GM23338 (cell line): ENCODE measurements at regions not wholly inside any gene's neighbourhood (a gene's known extent, or its start where the extent isn't known, plus 50 kb on each side); places are given as distances from the start of the nearest gene placed in this dataset.

Experiments used
- ATAC-seq: fragments of 200-7000 bp; cut with Tn5 transposase; 3 replicates; pipeline ENCODE4 v1.9.1; 2020
- DNase-seq: peaks from one replicate; pipeline ENCODE4 v3.0.0-alpha.2; 2015; ENCODE audit warnings: low spot score
- H2AFZ ChIP-seq: fragments of 200-600 bp; sonication (generic); 2 replicates; pipeline ENCODE4 v1.8.0; 2016; ENCODE audit warnings: antibody characterized with exemption, mild to moderate bottlenecking, moderate library complexity
- H3F3A ChIP-seq: fragments of 200-600 bp; sonication (generic); replicated peaks from 2 replicates; pipeline ENCODE4 v1.8.0; 2017; ENCODE audit warnings: antibody characterized with exemption, mixed run types, low read depth
- H3K27ac ChIP-seq: fragments of 200-600 bp; sonication (generic); 2 replicates; pipeline ENCODE4 v1.6.1; 2016; ENCODE audit warnings: low read depth
- H3K27me3 ChIP-seq: fragments of 200-600 bp; sonication (generic); 2 replicates; pipeline ENCODE4 v1.8.0; 2016; ENCODE audit warnings: mild to moderate bottlenecking, mixed run types, moderate library complexity; ENCODE audit not compliant: insufficient read depth
- H3K36me3 ChIP-seq: fragments of 200-600 bp; sonication (generic); 2 replicates; pipeline ENCODE4 v1.8.0; 2016; ENCODE audit warnings: mild to moderate bottlenecking; ENCODE audit not compliant: insufficient read depth
- H3K4me1 ChIP-seq: fragments of 200-600 bp; sonication (generic); 2 replicates; pipeline ENCODE4 v1.8.0; 2016; ENCODE audit warnings: mild to moderate bottlenecking, moderate library complexity; ENCODE audit not compliant: insufficient read depth
- H3K4me2 ChIP-seq: fragments of 200-600 bp; sonication (generic); 2 replicates; pipeline ENCODE4 v1.7.1; 2017; ENCODE audit warnings: mixed run types
- H3K4me3 ChIP-seq: fragments of 200-600 bp; sonication (generic); 2 replicates; pipeline ENCODE4 v1.6.1; 2016; ENCODE audit warnings: mixed run types
- H3K79me2 ChIP-seq: fragments of 200-600 bp; sonication (generic); replicated peaks from 2 replicates; pipeline ENCODE4 v1.8.0; 2017; ENCODE audit warnings: mild to moderate bottlenecking; ENCODE audit not compliant: insufficient read depth
- H3K9me2 ChIP-seq: fragments of 200-600 bp; sonication (generic); 2 replicates; pipeline ENCODE4 v1.8.0; 2017; ENCODE audit not compliant: insufficient read depth
- H4K20me1 ChIP-seq: fragments of 200-600 bp; sonication (generic); replicated peaks from 2 replicates; pipeline ENCODE4 v1.8.0; 2017; ENCODE audit warnings: mild to moderate bottlenecking; ENCODE audit not compliant: insufficient read depth
- H3K27ac Mint-ChIP-seq: 2 replicates; pipeline ENCODE4 v1.8.0; 2020; ENCODE audit warnings: inconsistent platforms, mild to moderate bottlenecking, moderate library complexity, mixed read lengths
- H3K27me3 Mint-ChIP-seq: 3 replicates; pipeline ENCODE4 v1.8.0; 2022; ENCODE audit warnings: low read depth, mild to moderate bottlenecking, moderate library complexity, mixed read lengths, inconsistent platforms; ENCODE audit not compliant: insufficient read depth, poor library complexity
- H3K36me3 Mint-ChIP-seq: 3 replicates; pipeline ENCODE4 v1.8.0; 2021; ENCODE audit warnings: low read depth, mild to moderate bottlenecking, inconsistent platforms, moderate library complexity, mixed read lengths
- H3K4me1 Mint-ChIP-seq: 3 replicates; pipeline ENCODE4 v1.8.0; 2020; ENCODE audit warnings: mild to moderate bottlenecking, inconsistent platforms, mixed read lengths
- H3K4me3 Mint-ChIP-seq: 3 replicates; pipeline ENCODE4 v1.8.0; 2021; ENCODE audit warnings: moderate library complexity, mild to moderate bottlenecking, inconsistent platforms, mixed read lengths
- H3K9me3 Mint-ChIP-seq: 3 replicates; pipeline ENCODE4 v1.8.0; 2020; ENCODE audit warnings: moderate library complexity, mild to moderate bottlenecking, inconsistent platforms, mixed read lengths
- CREB1 ChIP-seq: fragments of 250-450 bp; sonication (Bioruptor Pico); IDR thresholded peaks from 2 replicates; pipeline ENCODE4 v1.5.0; 2020; ENCODE audit warnings: low read depth, mild to moderate bottlenecking, moderate library complexity
- EZH2 ChIP-seq: fragments of 200-600 bp; sonication (generic); IDR thresholded peaks from one replicate; pipeline ENCODE4 v1.8.0; 2017; ENCODE audit warnings: antibody characterized with exemption, mild to moderate bottlenecking, low read depth; ENCODE audit not compliant: unreplicated experiment
- EZH2phosphoT487 ChIP-seq: fragments of 200-600 bp; sonication (generic); IDR thresholded peaks from one replicate; pipeline ENCODE4 v1.8.1; 2018; ENCODE audit warnings: antibody characterized with exemption; ENCODE audit not compliant: unreplicated experiment
- JUNB ChIP-seq: IDR thresholded peaks from one replicate; pipeline ENCODE4 v1.6.1; 2016; ENCODE audit warnings: antibody characterized with exemption; ENCODE audit not compliant: unreplicated experiment
- NANOG ChIP-seq: IDR thresholded peaks from 2 replicates; pipeline ENCODE4 v1.6.1; 2016; ENCODE audit warnings: antibody characterized with exemption, borderline replicate concordance
- POLR2AphosphoS5 ChIP-seq: IDR thresholded peaks from 2 replicates; pipeline ENCODE4 v1.6.1; 2016; ENCODE audit warnings: antibody characterized with exemption, low read depth
- STAT1 ChIP-seq: IDR thresholded peaks from one replicate; pipeline ENCODE4 v1.6.1; 2016; ENCODE audit warnings: antibody characterized with exemption; ENCODE audit not compliant: unreplicated experiment
- ZNF114 ChIP-seq: fragments of 250-450 bp; sonication (Bioruptor Pico); IDR thresholded peaks from 2 replicates; pipeline ENCODE4 v1.5.0; 2020; ENCODE audit warnings: mild to moderate bottlenecking, moderate library complexity
- ZNF331 ChIP-seq: fragments of 250-450 bp; sonication (Bioruptor Pico); IDR thresholded peaks from 2 replicates; pipeline ENCODE4 v1.5.0; 2020; ENCODE audit warnings: low read depth, mild to moderate bottlenecking, moderate library complexity
- TF ChIP-seq, protein P1 (sequence below): IDR thresholded peaks from one replicate; pipeline ENCODE4 v1.6.1; 2018; ENCODE audit warnings: antibody characterized with exemption; ENCODE audit not compliant: unreplicated experiment
- TF ChIP-seq, protein P2 (sequence below): fragments of 250-450 bp; sonication (Bioruptor Pico); IDR thresholded peaks from 2 replicates; pipeline ENCODE4 v1.5.0; 2020; ENCODE audit warnings: mild to moderate bottlenecking, moderate library complexity
- TF ChIP-seq, protein P3 (sequence below): IDR thresholded peaks from 2 replicates; pipeline ENCODE4 v1.6.1; 2016; ENCODE audit warnings: antibody characterized with exemption
- TF ChIP-seq, protein P4 (sequence below), 2 experiments: fragments of 200-600 bp in 1 of 2; sonication (generic) in 1 of 2; conservative IDR thresholded peaks; 2 replicates each; pipeline versions ENCODE4 v1.5.1 to v1.6.1; 2016 to 2017; ENCODE audit warnings: antibody characterized with exemption in 2 of 2, low read depth in 2 of 2, mild to moderate bottlenecking in 2 of 2, moderate library complexity in 1 of 2

DNA sequence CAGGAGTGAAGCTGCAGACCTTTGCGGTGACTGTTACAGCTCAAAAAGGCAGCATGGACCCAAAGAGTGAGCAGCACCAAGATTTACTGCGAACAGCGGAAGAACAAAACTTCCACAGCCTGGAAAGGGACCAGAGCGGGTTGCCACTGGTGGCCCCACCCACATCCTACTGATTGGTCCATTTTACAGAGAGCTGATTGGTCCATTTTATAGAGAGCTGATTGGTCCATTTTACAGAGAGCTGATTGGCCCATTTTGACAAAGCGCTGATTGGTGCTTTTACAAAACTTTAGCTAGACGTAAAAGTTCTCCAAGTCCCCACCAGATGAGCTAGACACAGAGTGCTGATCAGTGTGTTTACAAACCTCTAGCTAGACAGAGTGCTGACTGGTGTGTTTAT lies 134.2 kb upstream of the FRG1 start:
- H3K4me3 ChIP-seq = no peak overlapping the region
- peaks cover 26% of the 10 kb centered on the region for H3K36me3 Mint-ChIP-seq
- TF ChIP-seq, protein P1, sequence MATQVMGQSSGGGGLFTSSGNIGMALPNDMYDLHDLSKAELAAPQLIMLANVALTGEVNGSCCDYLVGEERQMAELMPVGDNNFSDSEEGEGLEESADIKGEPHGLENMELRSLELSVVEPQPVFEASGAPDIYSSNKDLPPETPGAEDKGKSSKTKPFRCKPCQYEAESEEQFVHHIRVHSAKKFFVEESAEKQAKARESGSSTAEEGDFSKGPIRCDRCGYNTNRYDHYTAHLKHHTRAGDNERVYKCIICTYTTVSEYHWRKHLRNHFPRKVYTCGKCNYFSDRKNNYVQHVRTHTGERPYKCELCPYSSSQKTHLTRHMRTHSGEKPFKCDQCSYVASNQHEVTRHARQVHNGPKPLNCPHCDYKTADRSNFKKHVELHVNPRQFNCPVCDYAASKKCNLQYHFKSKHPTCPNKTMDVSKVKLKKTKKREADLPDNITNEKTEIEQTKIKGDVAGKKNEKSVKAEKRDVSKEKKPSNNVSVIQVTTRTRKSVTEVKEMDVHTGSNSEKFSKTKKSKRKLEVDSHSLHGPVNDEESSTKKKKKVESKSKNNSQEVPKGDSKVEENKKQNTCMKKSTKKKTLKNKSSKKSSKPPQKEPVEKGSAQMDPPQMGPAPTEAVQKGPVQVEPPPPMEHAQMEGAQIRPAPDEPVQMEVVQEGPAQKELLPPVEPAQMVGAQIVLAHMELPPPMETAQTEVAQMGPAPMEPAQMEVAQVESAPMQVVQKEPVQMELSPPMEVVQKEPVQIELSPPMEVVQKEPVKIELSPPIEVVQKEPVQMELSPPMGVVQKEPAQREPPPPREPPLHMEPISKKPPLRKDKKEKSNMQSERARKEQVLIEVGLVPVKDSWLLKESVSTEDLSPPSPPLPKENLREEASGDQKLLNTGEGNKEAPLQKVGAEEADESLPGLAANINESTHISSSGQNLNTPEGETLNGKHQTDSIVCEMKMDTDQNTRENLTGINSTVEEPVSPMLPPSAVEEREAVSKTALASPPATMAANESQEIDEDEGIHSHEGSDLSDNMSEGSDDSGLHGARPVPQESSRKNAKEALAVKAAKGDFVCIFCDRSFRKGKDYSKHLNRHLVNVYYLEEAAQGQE = no peak
- TF ChIP-seq EZH2 (no peak), JUNB (no peak), ZNF114 (CRISPR knock-in tag) (no peak), NANOG (no peak), EZH2phosphoT487 (no peak), ZNF331 (CRISPR knock-in tag) (no peak), CREB1 (no peak), STAT1 (no peak), POLR2AphosphoS5 (no peak)
- TF ChIP-seq, protein P2, sequence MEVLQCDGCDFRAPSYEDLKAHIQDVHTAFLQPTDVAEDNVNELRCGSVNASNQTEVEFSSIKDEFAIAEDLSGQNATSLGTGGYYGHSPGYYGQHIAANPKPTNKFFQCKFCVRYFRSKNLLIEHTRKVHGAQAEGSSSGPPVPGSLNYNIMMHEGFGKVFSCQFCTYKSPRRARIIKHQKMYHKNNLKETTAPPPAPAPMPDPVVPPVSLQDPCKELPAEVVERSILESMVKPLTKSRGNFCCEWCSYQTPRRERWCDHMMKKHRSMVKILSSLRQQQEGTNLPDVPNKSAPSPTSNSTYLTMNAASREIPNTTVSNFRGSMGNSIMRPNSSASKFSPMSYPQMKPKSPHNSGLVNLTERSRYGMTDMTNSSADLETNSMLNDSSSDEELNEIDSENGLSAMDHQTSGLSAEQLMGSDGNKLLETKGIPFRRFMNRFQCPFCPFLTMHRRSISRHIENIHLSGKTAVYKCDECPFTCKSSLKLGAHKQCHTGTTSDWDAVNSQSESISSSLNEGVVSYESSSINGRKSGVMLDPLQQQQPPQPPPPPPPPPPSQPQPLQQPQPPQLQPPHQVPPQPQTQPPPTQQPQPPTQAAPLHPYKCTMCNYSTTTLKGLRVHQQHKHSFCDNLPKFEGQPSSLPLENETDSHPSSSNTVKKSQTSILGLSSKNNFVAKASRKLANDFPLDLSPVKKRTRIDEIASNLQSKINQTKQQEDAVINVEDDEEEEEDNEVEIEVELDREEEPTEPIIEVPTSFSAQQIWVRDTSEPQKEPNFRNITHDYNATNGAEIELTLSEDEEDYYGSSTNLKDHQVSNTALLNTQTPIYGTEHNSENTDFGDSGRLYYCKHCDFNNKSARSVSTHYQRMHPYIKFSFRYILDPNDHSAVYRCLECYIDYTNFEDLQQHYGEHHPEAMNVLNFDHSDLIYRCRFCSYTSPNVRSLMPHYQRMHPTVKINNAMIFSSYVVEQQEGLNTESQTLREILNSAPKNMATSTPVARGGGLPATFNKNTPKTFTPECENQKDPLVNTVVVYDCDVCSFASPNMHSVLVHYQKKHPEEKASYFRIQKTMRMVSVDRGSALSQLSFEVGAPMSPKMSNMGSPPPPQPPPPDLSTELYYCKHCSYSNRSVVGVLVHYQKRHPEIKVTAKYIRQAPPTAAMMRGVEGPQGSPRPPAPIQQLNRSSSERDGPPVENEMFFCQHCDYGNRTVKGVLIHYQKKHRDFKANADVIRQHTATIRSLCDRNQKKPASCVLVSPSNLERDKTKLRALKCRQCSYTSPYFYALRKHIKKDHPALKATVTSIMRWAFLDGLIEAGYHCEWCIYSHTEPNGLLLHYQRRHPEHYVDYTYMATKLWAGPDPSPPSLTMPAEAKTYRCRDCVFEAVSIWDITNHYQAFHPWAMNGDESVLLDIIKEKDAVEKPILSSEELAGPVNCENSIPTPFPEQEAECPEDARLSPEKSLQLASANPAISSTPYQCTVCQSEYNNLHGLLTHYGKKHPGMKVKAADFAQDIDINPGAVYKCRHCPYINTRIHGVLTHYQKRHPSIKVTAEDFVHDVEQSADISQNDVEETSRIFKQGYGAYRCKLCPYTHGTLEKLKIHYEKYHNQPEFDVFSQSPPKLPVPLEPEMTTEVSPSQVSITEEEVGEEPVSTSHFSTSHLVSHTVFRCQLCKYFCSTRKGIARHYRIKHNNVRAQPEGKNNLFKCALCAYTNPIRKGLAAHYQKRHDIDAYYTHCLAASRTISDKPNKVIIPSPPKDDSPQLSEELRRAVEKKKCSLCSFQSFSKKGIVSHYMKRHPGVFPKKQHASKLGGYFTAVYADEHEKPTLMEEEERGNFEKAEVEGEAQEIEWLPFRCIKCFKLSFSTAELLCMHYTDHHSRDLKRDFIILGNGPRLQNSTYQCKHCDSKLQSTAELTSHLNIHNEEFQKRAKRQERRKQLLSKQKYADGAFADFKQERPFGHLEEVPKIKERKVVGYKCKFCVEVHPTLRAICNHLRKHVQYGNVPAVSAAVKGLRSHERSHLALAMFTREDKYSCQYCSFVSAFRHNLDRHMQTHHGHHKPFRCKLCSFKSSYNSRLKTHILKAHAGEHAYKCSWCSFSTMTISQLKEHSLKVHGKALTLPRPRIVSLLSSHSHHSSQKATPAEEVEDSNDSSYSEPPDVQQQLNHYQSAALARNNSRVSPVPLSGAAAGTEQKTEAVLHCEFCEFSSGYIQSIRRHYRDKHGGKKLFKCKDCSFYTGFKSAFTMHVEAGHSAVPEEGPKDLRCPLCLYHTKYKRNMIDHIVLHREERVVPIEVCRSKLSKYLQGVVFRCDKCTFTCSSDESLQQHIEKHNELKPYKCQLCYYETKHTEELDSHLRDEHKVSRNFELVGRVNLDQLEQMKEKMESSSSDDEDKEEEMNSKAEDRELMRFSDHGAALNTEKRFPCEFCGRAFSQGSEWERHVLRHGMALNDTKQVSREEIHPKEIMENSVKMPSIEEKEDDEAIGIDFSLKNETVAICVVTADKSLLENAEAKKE (CRISPR knock-in tag) = no peak
- TF ChIP-seq, protein P3, sequence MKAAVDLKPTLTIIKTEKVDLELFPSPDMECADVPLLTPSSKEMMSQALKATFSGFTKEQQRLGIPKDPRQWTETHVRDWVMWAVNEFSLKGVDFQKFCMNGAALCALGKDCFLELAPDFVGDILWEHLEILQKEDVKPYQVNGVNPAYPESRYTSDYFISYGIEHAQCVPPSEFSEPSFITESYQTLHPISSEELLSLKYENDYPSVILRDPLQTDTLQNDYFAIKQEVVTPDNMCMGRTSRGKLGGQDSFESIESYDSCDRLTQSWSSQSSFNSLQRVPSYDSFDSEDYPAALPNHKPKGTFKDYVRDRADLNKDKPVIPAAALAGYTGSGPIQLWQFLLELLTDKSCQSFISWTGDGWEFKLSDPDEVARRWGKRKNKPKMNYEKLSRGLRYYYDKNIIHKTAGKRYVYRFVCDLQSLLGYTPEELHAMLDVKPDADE = no peak
- TF ChIP-seq, protein P4, sequence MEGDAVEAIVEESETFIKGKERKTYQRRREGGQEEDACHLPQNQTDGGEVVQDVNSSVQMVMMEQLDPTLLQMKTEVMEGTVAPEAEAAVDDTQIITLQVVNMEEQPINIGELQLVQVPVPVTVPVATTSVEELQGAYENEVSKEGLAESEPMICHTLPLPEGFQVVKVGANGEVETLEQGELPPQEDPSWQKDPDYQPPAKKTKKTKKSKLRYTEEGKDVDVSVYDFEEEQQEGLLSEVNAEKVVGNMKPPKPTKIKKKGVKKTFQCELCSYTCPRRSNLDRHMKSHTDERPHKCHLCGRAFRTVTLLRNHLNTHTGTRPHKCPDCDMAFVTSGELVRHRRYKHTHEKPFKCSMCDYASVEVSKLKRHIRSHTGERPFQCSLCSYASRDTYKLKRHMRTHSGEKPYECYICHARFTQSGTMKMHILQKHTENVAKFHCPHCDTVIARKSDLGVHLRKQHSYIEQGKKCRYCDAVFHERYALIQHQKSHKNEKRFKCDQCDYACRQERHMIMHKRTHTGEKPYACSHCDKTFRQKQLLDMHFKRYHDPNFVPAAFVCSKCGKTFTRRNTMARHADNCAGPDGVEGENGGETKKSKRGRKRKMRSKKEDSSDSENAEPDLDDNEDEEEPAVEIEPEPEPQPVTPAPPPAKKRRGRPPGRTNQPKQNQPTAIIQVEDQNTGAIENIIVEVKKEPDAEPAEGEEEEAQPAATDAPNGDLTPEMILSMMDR (conservative IDR thresholded peaks at IDR 0.05; ENCODE audit: low read depth in 2 of 2) = no peak
- no peaks in the 10 kb centered on the region for H3K27me3 ChIP-seq
- no peak overlapping the region for H3K27ac ChIP-seq
- no peak overlapping the region for H3K4me2 ChIP-seq
- ATAC-seq (no peak), DNase-seq (no peak)
- no peak overlapping the region for H2AFZ ChIP-seq
- H3K27me3 Mint-ChIP-seq = no peaks in the 10 kb centered on the region
- no peaks in the 10 kb centered on the region for H4K20me1 ChIP-seq
- H3K9me3 Mint-ChIP-seq = peaks cover 89% of the 10 kb centered on the region
- no peaks in the 10 kb centered on the region for H3F3A ChIP-seq
- H3K27ac Mint-ChIP-seq = no peak overlapping the region
- no peaks in the 10 kb centered on the region for H3K4me1 ChIP-seq
- H3K4me3 Mint-ChIP-seq = no peak overlapping the region
- H3K4me1 Mint-ChIP-seq = no peaks in the 10 kb centered on the region; the same call in 2 of the 3 replicates
- no peaks in the 10 kb centered on the region for H3K79me2 ChIP-seq
- H3K9me2 ChIP-seq = no peaks in the 10 kb centered on the region
- no peaks in the 10 kb centered on the region for H3K36me3 ChIP-seq
